T-helper 2 cell treated with Interferon-gamma antibody and Interleukin-4, amounts not matched to agents 100 ng/mL and 5 ng/mL, for 36 hours (primary cell): ENCODE measurements at regions not wholly inside any gene's neighbourhood (a gene's known extent, or its start where the extent isn't known, plus 50 kb on each side); places are given as distances from the start of the nearest gene placed in this dataset.
"Not testable (repeated sequence)": the region's sequence is repeated elsewhere in the genome, so short reads cannot be mapped to it uniquely, and the experiment has no call there.

Source experiments
- intact Hi-C: fragments of 100-400 bp; cut with micrococcal nuclease; formaldehyde crosslinking; loops from one replicate; pipeline ENCODE4 v1.15.1; 2023

DNA sequence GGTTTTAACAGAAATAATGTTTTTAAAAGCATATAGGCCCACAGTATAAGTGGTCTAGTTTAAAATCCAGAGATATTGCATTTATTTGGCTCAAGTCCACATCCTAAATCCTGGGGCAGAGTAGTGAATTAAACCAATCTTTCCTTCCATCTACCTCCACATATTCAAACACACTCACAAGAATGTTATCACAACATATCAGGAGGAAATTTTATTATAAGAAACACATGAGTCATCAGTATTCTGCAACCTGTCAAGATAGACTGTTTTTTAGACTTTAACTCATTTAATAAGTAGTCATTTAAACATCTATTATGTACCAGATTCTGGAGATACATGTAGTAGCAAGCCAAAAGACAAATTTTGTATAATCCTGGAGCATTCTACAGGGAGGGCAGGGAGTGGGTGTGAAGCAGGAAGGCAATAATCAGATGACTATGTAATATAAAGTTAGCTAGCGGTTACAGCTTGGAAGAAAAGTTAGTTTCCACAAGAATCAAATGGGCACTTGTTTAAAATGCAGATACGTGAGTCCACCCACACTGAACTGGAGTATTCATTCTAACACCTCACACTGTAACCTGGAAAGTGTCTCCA is 187.3 kb upstream of the PIK3R1 start:
- intact Hi-C loops = no loop called here

DNA sequence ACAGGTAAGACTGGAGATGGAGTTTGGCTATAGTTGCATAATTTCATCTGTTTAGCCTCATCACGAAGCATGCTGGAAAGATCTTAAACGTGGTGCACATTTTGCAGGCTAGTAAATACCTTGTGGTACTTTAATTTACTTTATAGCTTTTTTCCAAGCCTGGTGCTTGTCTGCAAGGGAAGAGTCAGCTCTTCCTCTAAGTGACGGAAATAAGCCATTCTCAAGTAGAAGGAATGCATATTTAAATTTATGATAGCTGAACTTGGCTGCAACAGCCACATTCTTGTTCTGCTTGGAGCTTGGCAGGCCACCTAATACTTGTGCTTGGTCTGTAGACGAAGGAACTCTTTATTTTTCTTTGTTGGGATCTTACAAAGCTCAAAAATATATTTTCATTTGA is 188.0 kb upstream of the PIK3R1 start:
- intact Hi-C loops = no loop called here

- intact Hi-C loops = no loop called here
Observed at GRCh38 chr5:68026092-68026885, 189.3 kb upstream of the PIK3R1 start.

DNA sequence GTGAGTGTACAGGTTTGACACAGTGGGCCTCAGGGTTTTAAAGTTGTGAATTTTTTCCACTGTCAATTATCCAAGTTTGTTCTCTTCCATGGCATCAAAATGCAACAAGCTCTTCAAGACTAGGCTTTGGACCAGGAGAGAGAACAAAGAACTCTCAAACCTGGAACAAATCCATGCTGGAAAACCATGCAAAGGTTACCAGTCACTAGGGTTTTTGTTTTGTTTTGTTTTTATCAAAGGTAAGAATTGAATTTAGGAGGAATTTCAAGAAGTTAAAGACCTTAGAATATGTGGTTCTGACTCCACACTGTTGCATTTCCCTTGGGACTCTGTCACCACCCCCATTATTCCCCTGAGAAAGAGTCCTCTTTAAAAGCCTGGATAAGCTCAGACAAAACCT is 191.1 kb upstream of the PIK3R1 start:
- intact Hi-C loops = no loop called here

DNA sequence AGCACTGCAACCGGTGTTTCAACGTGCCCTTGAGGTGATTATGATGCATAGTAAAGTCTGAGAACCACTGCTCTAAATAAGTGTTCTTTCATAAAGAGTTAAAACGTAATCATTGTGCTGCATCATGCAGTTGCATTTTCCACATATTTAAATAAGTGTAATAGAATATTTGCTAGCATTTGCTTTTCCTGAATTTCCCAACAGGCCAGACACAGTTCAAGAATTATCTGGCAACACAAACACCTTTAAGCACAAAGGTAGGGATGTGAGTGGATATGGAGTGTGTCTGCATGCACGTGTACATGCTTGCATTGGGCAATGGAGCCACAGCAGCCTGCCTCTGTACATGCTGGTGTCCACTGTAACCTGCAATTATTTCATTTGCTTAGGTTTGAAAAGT is 193.6 kb upstream of the PIK3R1 start:
- intact Hi-C loops = no loop called here

GRCh38 chr5:68021227-68021626 is 194.3 kb upstream of the PIK3R1 start:
- intact Hi-C loops = no loop called here

DNA sequence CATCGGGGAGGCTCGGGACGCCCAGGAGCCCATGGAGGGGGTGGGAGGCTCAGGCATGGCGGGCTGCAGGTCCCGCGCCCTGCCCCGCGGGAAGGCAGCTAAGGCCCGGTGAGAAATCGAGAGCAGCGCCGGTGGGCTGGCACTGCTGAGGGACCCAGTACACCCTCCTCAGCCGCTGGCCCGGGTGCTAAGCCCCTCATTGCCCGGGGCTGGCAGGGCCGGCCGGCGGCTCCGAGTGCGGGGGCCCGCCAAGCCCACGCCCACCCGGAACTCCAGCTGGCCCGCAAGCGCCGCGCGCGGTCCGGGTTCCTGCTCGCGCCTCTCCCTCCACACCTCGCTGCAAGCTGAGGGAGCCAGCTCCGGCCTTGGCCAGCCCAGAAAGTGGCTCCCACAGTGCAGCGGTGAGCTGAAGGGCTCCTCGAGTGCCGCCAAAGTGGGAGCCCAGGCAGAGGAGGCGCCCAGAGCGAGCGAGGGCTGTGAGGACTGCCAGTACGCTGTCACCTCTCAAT is 195.0 kb upstream of the PIK3R1 start:
- intact Hi-C loops = not testable (repeated sequence)

DNA sequence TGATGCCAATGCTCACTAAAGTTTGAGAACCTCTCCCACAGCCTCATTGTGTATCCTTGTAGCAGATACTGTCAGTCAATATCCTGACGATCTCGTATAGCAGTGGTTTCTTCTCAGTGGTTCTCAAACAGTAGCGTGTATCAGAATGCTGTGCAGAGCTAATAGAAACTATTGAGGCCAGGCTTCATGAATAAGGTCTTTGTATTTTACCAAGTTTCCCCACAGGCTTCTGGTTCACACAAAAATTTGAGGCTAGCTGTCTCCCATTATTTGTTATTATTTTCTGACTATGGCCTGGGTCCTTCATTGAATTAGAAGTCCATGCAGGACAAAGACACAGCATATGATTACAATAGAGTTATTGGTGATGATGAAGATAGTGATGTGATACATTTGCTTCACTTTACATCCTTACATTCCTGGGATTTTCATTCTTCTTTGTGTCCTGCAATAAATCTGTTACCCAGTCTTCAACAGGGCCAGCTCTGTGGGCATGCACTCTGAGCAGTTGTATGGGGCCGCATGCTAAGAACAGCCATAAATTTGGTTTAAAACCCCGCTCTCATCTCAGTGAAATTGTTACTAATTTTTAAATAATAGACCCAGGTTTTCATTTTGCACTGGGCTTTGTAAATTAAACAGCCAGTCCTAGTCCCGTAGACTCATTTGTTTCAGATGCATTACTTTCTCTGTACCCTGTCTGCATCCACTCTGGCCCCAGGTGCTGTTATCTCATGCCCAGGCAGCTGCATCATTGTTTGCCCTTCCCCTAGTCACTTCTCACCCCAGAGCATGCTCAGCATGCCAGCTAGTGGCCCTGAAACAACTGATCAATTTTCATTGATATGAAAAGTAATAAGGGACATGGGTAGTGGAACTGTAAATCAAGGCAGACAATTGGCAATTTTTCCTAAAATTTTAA is 199.9 kb upstream of the PIK3R1 start:
- intact Hi-C loops = no loop called here

GRCh38 chr5:68012831-68013230 is 202.7 kb upstream of the PIK3R1 start:
- intact Hi-C loops = no loop called here

DNA sequence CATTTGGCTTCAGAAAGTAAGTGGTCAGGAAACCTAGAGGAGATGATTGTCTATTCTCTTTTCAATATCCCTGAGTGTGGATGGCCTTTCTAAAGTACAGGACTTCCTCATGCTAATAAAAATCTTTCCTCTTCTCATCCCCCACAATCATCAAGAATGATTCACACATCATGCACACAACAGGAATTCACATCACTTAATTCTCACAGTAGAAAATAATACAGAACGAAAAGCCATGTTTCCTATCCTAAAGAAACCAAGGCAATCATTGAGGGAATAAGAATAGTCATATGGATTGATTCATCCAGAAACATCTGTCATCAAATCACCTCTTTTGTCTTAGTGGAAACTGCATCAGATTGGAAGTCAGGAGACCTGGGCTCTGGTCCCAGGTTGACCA is 203.1 kb upstream of the PIK3R1 start:
- intact Hi-C loops = no loop called here

DNA sequence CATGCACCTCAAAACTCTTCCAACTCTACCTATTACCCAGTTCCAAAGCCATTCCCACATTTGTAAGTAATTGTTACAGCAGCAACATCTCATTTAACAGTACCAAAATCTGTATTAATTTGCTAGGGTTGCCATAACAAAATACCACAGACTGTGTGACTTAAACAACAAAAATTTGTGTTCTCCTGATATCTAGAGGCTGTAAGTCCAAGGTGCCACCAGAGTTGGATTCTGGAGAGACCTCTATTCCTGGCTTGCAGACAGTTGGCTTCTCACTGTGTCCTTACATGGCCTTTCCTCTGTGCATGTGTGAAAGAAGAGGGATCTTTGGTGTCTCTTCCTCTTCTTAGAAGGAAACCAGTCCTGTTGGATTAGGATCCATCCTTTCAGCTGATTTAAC is 203.8 kb upstream of the PIK3R1 start:
- intact Hi-C loops = no loop called here

DNA sequence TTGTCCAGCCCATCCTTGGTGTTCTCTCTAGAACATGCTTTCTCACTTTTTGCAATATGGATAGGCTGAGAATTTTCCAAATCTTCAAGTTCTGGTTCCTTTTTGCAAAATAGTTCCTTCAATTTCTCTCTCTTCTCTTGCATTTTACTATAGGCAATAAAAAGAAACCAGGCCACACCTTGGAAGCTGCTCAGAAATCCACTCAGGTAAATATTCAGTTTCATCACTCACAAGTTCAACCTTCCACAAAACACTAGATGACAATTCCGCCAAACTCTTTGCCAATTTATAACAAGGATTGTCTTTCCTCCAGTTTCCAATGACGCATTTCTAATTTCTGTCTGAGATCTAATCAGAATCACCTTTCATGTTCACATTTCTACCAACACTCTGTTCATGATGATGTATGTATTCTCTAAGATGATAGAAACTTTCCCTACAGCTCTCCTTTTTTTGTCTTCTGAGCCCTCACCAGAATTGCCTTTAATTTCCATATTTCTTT is 204.2 kb upstream of the PIK3R1 start:
- intact Hi-C loops = no loop called here

DNA sequence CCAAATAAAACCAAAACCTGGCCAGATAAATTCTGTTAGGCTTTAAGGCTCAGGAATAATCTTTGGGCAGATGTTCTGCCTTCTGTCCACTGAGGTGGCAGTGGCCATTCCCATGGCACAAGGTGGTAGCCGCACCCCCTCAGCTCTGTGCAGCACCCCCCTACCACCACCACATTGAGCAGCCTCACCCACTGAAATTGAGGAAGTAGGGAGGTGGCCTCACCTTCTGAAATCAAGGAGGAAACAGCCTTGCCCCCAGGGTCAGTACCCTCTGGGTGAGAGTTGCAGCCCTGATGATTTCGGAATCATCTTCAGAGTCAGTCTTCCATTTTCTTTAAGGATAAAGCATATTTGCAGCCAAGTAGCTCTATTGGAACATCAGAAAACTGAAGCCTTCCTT is 204.8 kb upstream of the PIK3R1 start:
- intact Hi-C loops = no loop called here

DNA sequence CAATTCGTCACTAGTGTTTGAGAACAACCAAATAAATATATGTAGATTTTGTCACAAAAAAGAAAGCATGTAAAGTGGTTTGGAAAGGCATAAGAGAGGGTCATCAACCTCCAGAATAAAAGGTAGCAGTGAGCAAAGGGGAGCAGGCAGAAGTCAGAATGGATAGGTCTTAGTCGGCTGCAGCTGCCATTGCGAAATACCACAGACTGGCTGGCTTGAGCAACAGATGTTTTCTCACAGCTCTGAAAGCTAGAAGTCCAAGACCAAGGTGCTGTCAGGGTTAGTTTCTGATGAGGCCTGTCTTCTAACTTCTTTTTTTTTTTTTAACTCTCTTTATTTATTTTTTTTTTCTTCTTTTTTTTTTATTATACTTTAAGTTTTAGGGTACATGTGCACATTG is 208.1 kb upstream of the PIK3R1 start:
- intact Hi-C loops = no loop called here

DNA sequence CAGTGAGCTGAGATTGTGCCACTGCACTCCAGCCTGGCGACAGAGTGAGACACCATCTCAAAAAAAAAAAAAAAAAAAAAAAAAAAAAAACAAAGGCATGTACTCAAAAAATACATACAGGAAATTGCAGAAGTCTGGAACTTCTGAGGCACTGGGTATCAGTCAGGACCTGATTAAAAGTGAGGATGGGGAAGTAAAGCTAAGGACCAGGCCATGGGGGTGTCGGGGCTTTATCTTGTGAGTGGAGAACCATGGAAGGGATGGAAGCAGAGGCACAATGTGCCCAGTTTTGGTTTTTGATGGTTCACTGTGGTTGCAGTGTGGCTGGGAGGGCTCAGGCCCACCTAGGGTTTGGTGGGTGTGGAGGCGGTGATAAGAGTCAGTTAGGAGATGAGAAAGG is 212.7 kb upstream of the PIK3R1 start:
- intact Hi-C loops = no loop called here

DNA sequence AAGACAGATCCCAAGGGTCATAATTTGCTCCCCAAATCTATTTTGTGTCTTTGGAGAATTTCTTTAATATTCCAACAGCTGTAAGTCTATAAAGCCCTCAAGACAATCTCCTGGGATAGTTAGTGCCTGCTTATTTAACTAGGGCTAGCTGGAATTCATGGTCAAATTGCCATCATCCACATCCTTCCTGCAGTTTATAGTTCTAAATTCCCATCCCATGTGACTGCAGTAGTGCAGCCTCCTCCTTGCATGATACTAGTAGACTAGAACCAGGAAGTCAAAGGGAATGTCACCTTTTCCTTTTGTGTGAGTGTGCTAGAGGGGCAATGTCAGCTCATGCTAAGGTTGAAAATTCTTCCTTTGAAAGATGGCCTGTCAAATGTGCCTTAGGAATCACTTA is 214.8 kb upstream of the PIK3R1 start:
- intact Hi-C loops = no loop called here

DNA sequence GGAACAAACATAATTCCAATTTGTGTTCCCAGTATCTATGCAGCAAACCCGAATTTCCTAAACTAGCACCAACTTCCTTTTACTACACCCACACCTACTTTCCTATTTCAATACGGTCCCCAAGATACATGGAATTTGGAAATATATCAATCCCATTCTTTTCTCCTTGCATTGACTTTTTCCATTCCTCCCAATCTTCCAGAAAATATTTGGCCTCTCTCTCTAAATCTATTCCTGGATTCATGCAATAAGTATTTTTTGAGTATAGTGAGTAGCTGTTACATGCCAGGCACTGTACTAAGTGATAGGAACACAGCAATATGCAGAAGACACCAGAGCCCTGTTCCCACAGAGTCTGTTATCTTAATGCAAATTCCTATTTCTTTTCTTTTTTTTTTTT is 216.2 kb upstream of the PIK3R1 start:
- intact Hi-C loops = no loop called here

DNA sequence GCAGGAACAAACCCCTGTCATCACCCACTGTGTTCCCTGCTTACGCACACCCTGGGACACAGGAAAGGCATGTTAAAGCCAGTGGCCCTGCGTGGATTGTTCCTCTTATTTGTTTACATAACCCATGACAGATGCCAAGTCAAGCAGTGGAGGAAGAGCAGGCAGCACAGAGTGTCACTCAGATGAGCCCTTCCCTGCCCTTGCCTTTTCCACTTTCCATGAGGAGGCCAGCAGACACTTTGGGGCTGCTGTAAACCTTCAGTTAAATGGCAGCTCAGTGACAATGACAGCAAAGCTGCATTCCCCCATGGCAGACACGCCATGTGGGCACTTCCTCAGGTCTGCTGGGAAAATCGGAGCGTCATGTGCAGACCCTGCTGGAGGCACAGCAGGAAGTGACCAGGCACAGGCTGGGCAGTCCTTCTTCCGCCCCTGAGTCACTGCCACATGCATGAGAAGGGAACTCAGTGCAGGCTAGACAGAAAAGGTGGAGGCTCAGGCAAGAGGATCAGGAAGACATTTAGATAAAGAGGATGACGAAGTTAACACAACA is 216.8 kb upstream of the PIK3R1 start:
- intact Hi-C loops = no loop called here

DNA sequence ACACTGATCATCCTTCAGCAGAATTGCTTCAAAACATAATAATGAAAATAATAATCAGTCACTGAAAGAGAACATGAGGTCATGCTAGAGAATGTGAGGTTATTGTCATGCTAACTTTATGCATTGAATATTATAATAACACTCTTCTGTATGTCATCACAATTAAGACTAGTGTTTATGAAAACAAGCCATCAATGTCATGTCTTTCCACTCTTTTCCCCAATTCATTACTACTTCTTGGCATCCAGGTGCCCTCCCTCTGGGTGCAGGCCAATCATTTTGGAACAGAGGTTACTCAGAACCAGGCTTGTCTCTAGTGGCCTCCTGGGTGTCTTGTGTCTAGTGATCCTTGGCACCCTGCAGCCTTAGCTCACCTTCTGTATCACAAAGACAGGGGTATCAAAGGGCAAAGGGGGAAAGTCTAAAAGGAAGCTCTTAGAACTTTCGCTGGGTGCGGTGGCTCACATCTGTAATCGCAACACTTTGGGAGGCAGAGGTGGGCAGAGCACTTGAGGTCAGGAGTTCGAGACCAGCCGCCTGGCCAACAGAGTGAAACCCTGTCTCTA is 217.6 kb upstream of the PIK3R1 start:
- intact Hi-C loops = no loop called here

DNA sequence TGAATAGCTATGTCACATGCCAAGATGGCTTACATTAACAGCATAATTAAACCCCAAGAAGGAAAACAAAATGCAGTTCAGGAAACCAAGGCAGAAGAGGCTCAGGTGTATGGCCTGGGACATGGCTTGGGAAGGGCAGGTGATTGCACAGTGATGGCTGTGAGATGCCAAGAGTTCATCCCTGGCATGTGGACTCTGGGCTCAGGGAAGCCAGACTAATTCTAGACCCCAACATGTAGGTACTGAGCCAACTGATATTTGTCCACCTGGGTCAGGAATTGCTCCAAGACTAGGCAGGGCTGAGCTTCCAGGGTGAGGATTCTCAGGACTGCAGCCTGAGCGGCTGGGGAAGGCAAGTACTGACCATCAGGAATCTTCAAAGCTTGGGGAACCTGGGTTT is 218.4 kb upstream of the PIK3R1 start:
- intact Hi-C loops = no loop called here

DNA sequence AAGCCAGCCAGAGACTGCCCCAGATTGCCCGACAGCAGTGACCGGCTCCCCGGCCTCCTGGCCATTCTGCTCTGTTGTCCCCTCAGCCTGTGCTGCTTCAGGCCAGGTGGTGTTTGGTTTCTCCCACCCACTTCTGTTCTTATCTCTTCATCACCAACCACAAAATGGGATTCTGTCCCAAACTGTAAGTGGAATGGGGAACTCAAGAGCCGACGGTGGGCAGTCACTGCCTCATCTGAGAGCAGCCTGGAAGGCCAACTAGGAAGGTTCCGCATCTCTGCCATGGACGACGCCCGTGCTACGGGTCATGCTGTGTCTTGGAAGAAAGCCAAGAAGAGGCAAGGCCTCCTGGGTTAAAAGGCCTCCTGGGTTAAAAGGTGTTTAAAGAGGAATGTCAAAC is 219.0 kb upstream of the PIK3R1 start:
- intact Hi-C loops = no loop called here
